ENCODE measurements at regions not wholly inside any gene's neighbourhood (a gene's known extent, or its start where the extent isn't known, plus 50 kb on each side); places are given as distances from the start of the nearest gene placed in this dataset.

GRCh38 chr15:77540312-77541060 lies 92.2 kb downstream of the LINGO1 start:
- no peak for DNase-seq (ENCODE audit: low read depth)

- no peak for DNase-seq (ENCODE audit: low read depth)
Observed at GRCh38 chr15:77538793-77539497, 93.8 kb downstream of the LINGO1 start.

GRCh38 chr15:77538027-77538451 lies 94.7 kb downstream of the LINGO1 start:
- DNase-seq (ENCODE audit: low read depth) = no peak

- no peak for DNase-seq (ENCODE audit: low read depth)
Observed at GRCh38 chr15:77537006-77537405, 95.7 kb downstream of the LINGO1 start.

- DNase-seq (ENCODE audit: low read depth) = no peak
Observed at GRCh38 chr15:77535845-77536244, 96.9 kb downstream of the LINGO1 start.

Measured in non-pigmented ciliary epithelial cell (primary cell).